WTC11 (cell line): ENCODE measurements at regions not wholly inside any gene's neighbourhood (a gene's known extent, or its start where the extent isn't known, plus 50 kb on each side); places are given as distances from the start of the nearest gene placed in this dataset.

ENCODE experiments used
- TCF7 ChIP-seq: sonication (generic); formaldehyde crosslinking; IDR thresholded peaks from 2 replicates; pipeline ENCODE4 v1.8.0; 2022; ENCODE audit warnings: mild to moderate bottlenecking, low read depth, missing genetic modification reagents, moderate library complexity
- TF ChIP-seq, protein P1 (sequence below): fragments of 200-600 bp; IDR thresholded peaks from 2 replicates; pipeline ENCODE4 v1.8.0; 2022; ENCODE audit warnings: antibody characterized with exemption

GRCh38 chr7:109699661-109700060, 1130.0 kb downstream of the DNAJB9 start:
- TF ChIP-seq, protein P1, sequence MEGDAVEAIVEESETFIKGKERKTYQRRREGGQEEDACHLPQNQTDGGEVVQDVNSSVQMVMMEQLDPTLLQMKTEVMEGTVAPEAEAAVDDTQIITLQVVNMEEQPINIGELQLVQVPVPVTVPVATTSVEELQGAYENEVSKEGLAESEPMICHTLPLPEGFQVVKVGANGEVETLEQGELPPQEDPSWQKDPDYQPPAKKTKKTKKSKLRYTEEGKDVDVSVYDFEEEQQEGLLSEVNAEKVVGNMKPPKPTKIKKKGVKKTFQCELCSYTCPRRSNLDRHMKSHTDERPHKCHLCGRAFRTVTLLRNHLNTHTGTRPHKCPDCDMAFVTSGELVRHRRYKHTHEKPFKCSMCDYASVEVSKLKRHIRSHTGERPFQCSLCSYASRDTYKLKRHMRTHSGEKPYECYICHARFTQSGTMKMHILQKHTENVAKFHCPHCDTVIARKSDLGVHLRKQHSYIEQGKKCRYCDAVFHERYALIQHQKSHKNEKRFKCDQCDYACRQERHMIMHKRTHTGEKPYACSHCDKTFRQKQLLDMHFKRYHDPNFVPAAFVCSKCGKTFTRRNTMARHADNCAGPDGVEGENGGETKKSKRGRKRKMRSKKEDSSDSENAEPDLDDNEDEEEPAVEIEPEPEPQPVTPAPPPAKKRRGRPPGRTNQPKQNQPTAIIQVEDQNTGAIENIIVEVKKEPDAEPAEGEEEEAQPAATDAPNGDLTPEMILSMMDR = no peak
- no peak for TF ChIP-seq TCF7
